Activated T-cell treated with anti-CD3 and anti-CD28 coated beads, Interleukin-2, amount 50 U/mL, for 48 hours (primary cell): ENCODE measurements at regions not wholly inside any gene's neighbourhood (a gene's known extent, or its start where the extent isn't known, plus 50 kb on each side); places are given as distances from the start of the nearest gene placed in this dataset.
"Not testable (repeated sequence)": the region's sequence is repeated elsewhere in the genome, so short reads cannot be mapped to it uniquely, and the experiment has no call there.

Source experiments
- DNase-seq, 2 experiments: peaks; one replicate each; pipeline ENCODE4 v3.0.0-alpha.2; 2020

GRCh38 chr22:40094485-40094884 is 83.2 kb upstream of the TNRC6B start:
- no peak for DNase-seq

GRCh38 chr22:40099887-40100286 is 77.8 kb upstream of the TNRC6B start:
- DNase-seq = not testable (repeated sequence)

DNA sequence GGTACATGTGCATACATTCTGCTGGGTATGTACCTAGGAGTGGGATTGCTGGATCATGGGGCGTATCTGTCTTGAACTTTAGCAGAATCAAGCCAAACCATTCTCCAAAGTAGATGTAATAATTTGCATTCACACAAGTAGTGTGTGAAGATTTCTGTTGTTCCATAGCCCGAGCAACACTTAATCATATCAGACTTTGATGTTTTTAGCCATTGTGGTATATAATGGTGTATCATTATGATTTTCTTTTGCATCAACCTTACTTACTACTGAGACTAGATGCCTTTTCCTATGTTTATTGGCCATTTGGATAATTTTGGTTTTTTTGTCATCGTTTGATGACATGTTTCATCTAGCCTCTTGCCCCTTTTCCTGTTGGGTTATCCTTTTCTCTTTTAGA is 72.0 kb upstream of the TNRC6B start:
- DNase-seq = no peak

GRCh38 chr22:40107244-40107643 is 70.5 kb upstream of the TNRC6B start:
- no peak for DNase-seq

DNA sequence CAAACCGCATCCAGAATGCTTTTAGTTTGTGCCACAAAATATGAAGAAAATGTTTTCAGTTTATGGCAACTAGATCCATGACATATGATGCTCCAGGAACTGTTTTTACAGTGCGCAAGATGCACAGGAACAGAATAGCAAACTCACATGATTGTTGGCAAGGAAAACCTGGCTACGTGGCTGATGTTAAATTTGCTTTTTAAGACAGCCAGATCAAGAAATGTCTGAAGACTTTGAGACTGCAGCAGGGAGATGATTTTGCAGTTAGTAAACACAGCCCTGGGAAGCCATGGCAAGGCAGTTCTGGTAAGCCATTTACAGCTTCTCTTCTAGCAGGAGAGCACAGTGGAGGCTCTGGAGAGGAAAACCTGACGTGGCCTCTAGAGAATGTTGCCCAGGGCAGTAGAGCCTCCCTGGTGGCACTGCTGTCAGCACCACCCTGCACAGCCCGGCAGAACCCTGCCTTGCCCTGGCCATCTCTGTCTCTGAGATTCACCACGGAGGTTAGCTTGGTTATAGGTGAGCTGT is 69.8 kb upstream of the TNRC6B start:
- peak; percentile 56 to 59 for DNase-seq

- no peak for DNase-seq
Measured at GRCh38 chr22:40108396-40108795, 69.3 kb upstream of the TNRC6B start.

- DNase-seq = not testable (repeated sequence)
Measured at GRCh38 chr22:40108926-40109325, 68.8 kb upstream of the TNRC6B start.

DNA sequence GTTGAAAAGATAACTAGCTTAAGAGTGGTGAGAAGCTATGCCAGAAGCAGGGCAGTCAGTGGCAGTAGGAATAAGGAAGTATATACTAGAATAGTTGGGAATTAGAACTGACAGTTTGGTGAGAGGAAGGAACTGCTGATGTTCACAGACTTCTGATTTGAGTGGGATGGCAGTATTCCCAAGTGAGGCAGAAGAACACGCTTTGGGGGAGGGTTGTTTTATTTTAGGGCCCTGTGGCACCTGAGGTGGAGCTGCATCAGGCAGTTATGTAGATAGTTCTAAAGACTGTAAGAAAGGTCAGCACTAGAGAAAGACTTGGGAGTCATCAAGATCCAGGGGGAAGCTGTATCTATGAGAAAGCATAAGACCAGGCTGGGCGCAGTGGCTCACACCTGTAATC is 66.3 kb upstream of the TNRC6B start:
- DNase-seq = no peak

DNA sequence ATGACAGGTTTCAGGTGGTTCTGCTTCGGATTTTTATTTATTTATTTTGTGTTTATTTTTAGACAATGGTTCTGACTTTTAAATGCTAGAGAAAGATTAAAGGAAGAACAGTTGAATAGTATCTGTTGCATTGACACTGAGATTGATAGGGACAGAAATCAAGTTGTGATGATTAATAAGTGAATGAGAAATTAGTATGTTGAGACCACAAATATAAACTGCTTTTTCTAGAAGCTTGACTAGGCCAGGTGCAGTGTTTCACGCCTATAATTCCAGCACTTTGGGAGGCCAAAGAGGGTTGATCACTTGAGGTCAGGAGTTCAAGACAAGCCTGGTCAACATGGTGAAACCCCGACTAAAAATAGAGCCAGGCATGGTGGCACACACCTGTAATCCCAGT is 65.1 kb upstream of the TNRC6B start:
- no peak for DNase-seq

- no peak for DNase-seq
Measured at GRCh38 chr22:40113696-40114095, 64.0 kb upstream of the TNRC6B start.

DNA sequence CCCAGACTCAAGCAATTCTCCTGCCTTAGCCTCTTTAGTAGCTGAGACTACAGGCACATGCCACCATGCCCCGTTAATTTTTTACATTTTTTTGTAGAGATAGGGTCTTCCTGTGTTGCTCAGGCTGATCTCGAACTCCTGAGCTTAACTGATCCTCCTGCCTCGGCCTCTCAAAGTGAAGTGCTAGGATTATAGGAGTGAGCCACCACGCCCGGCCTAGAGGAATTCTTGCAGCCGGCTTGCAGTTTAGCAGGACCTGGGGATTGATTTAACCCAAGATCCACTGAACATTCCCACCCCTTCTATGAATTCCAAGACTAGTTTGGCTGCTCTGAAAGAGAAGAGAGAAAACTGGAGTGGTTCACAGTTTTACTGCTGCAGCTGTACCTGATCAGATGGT is 63.3 kb upstream of the TNRC6B start:
- DNase-seq = no peak

DNA sequence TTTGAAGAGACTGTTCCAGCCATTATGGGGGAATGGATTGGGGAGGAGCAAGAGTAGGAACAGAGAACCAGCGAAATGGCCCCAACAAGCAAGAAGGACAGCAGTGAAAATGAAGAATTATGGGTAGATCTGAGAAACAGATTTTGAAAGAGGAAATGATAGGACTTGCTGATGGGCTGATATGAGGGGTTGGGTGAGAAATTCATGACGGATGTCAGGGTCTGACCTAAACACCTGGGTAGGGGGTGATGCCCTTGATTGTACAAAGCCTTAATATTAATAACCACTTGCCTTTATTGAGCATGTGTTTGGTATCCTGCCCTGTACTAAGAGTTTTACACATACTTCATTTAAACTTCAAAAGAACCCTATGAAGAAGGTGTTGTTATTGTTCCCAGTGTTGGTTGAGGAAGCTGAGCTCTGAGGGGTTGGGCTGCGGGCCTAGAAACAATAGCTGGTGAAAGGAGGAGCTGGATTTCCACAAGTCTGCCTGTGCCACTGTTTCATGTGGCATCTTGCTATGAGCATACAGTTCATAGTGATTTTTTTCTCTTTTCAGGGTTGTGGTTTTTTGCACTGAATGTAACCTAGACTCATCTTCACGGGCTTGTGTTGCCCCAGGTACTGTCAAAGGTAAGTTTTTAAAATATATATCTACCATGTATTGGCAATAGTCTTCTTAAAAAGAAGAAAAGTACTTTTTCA is 61.1 kb upstream of the TNRC6B start:
- DNase-seq = peak in 1 of 2 experiments; percentile 36

DNA sequence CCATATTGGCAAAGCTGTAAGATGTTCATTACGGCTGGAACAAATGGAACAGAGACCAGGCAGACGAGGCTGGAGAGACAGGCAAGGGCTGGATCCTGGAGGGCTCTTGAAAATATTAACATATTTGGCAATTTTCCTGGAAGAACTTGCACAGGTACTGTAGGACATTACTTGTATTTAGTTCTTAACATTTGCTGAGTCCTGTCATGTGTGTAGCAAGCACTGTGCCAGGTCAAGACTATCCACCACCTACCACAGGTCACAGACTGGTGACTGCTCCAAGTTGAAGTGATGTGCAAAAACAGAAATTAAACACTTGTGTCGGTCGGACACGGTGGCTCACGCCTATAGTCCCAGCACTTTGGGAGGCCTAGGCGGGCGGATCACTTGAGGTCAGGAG is 58.7 kb upstream of the TNRC6B start:
- DNase-seq = no peak

GRCh38 chr22:40120848-40121247 is 56.9 kb upstream of the TNRC6B start:
- no peak for DNase-seq

- DNase-seq = no peak
Measured at GRCh38 chr22:40121461-40121860, 56.3 kb upstream of the TNRC6B start.

GRCh38 chr22:40122792-40123191 is 54.9 kb upstream of the TNRC6B start:
- DNase-seq = no peak

GRCh38 chr22:40123387-40123786 is 54.3 kb upstream of the TNRC6B start:
- no peak for DNase-seq
